DND-41 (cell line): ENCODE measurements at regions not wholly inside any gene's neighbourhood (a gene's known extent, or its start where the extent isn't known, plus 50 kb on each side); places are given as distances from the start of the nearest gene placed in this dataset.

Source experiments
- ATAC-seq: fragments of 200-7000 bp; cut with Tn5 transposase; 3 replicates; pipeline ENCODE4 v1.9.1; 2021; ENCODE audit warnings: low read depth; ENCODE audit not compliant: insufficient read depth
- DNase-seq: peaks from one replicate; pipeline ENCODE4 v3.0.0-alpha.2; 2020
- H2AFZ ChIP-seq: 2 replicates; pipeline ENCODE4 v1.6.0; 2012; ENCODE audit warnings: low read depth, low read length
- H3K27ac ChIP-seq: 2 replicates; pipeline ENCODE4 v1.5.1; 2012; ENCODE audit warnings: low read length, inconsistent platforms
- H3K27me3 ChIP-seq: fragments of 200-600 bp; sonication (generic); 2 replicates; pipeline ENCODE4 v1.6.0; 2012; ENCODE audit warnings: low read length, mild to moderate bottlenecking, inconsistent platforms; ENCODE audit not compliant: insufficient read depth, poor library complexity
- H3K36me3 ChIP-seq: 2 replicates; pipeline ENCODE4 v1.5.1; 2012; ENCODE audit warnings: low read length, inconsistent platforms; ENCODE audit not compliant: insufficient read depth
- H3K4me1 ChIP-seq: 2 replicates; pipeline ENCODE4 v1.5.1; 2012; ENCODE audit warnings: mild to moderate bottlenecking, low read length; ENCODE audit not compliant: insufficient read depth
- H3K4me2 ChIP-seq: 2 replicates; pipeline ENCODE4 v1.6.0; 2012; ENCODE audit warnings: mild to moderate bottlenecking, moderate library complexity, low read length, inconsistent platforms; ENCODE audit not compliant: insufficient read depth
- H3K4me3 ChIP-seq, 2 experiments: fragments of 200-600 bp in 1 of 2; shearing (Covaris generic) in 1 of 2; 2 replicates each; pipeline ENCODE4 v1.5.1; 2012 to 2016; ENCODE audit warnings: inconsistent platforms in 2 of 2, low read length in 2 of 2, mild to moderate bottlenecking in 2 of 2, low read depth in 1 of 2, moderate library complexity in 1 of 2
- H3K79me2 ChIP-seq: 2 replicates; pipeline ENCODE4 v1.6.0; 2012; ENCODE audit warnings: low read length, inconsistent platforms; ENCODE audit not compliant: insufficient read depth
- H3K9ac ChIP-seq: 2 replicates; pipeline ENCODE4 v1.6.0; 2012; ENCODE audit warnings: low read depth, mild to moderate bottlenecking, inconsistent platforms, low read length, moderate library complexity
- H3K9me3 ChIP-seq: 2 replicates; pipeline ENCODE4 v1.5.1; 2012; ENCODE audit warnings: low read length, moderate library complexity, mild to moderate bottlenecking, inconsistent platforms; ENCODE audit not compliant: insufficient read depth, severe bottlenecking
- H4K20me1 ChIP-seq: 2 replicates; pipeline ENCODE4 v1.6.0; 2012; ENCODE audit warnings: low read length; ENCODE audit not compliant: insufficient read depth
- CTCF ChIP-seq: IDR thresholded peaks from 2 replicates; pipeline ENCODE4 v1.5.1; 2012; ENCODE audit warnings: borderline replicate concordance, low read length, moderate library complexity, mild to moderate bottlenecking; ENCODE audit not compliant: poor library complexity, severe bottlenecking; ENCODE audit errors: extremely low read depth
- EZH2 ChIP-seq: IDR thresholded peaks from 3 replicates; pipeline ENCODE4 v1.6.1; 2012; ENCODE audit warnings: borderline replicate concordance, low read depth, mild to moderate bottlenecking, moderate library complexity, low read length, inconsistent platforms; ENCODE audit not compliant: severe bottlenecking

GRCh38 chr13:74675182-74675581, 541.0 kb upstream of the KLF12 start:
- H3K4me3 ChIP-seq, result no peak overlapping the region
- H2AFZ ChIP-seq, result no peak overlapping the region
- no peak overlapping the region for H3K9ac ChIP-seq
- no peak for TF ChIP-seq CTCF
- no peak for TF ChIP-seq EZH2
- H4K20me1 ChIP-seq, result no peaks in the 10 kb centered on the region
- no peaks in the 10 kb centered on the region for H3K79me2 ChIP-seq
- H3K4me2 ChIP-seq, result no peak overlapping the region
- no peaks in the 10 kb centered on the region for H3K36me3 ChIP-seq
- no peaks in the 10 kb centered on the region for H3K9me3 ChIP-seq
- peaks cover 4% of the 10 kb centered on the region for H3K27me3 ChIP-seq
- H3K4me1 ChIP-seq, result no peaks in the 10 kb centered on the region
- no peak for DNase-seq
- no peak overlapping the region for H3K27ac ChIP-seq
- ATAC-seq, result no peak

- no peak overlapping the region for H2AFZ ChIP-seq
- H4K20me1 ChIP-seq, result no peaks in the 10 kb centered on the region
- H3K9ac ChIP-seq, result no peak overlapping the region
- H3K36me3 ChIP-seq, result no peaks in the 10 kb centered on the region
- no peaks in the 10 kb centered on the region for H3K79me2 ChIP-seq
- no peaks in the 10 kb centered on the region for H3K4me1 ChIP-seq
- H3K4me3 ChIP-seq, result no peak overlapping the region
- DNase-seq, result no peak
- TF ChIP-seq EZH2 (no peak), CTCF (no peak)
- H3K27me3 ChIP-seq, result peaks cover 4% of the 10 kb centered on the region
- no peak for ATAC-seq
- H3K4me2 ChIP-seq, result no peak overlapping the region
- H3K27ac ChIP-seq, result no peak overlapping the region
- no peaks in the 10 kb centered on the region for H3K9me3 ChIP-seq
Observed at GRCh38 chr13:74674720-74675119, 540.5 kb upstream of the KLF12 start.

GRCh38 chr13:74669149-74669548, 534.9 kb upstream of the KLF12 start:
- no peak; the same call in 2 of the 3 replicates for ATAC-seq
- Histone ChIP-seq H3K9ac (no peak overlapping the region), H3K4me1 (no peaks in the 10 kb centered on the region), H4K20me1 (no peaks in the 10 kb centered on the region), H2AFZ (no peak overlapping the region), H3K27ac (no peak overlapping the region), H3K4me3 (no peak overlapping the region), H3K4me2 (no peak overlapping the region), H3K27me3 (no peaks in the 10 kb centered on the region), H3K36me3 (no peaks in the 10 kb centered on the region), H3K79me2 (no peaks in the 10 kb centered on the region), H3K9me3 (no peaks in the 10 kb centered on the region)
- TF ChIP-seq EZH2 (no peak), CTCF (no peak)
- DNase-seq, result no peak

- DNase-seq, result no peak
- no peak for ATAC-seq
- H3K27ac ChIP-seq, result no peak overlapping the region
- H3K36me3 ChIP-seq, result no peaks in the 10 kb centered on the region
- no peaks in the 10 kb centered on the region for H3K4me1 ChIP-seq
- no peaks in the 10 kb centered on the region for H3K79me2 ChIP-seq
- no peak overlapping the region for H2AFZ ChIP-seq
- no peak for TF ChIP-seq CTCF
- no peak for TF ChIP-seq EZH2
- H3K4me2 ChIP-seq, result no peak overlapping the region
- no peaks in the 10 kb centered on the region for H3K27me3 ChIP-seq
- no peaks in the 10 kb centered on the region for H3K9me3 ChIP-seq
- H4K20me1 ChIP-seq, result no peaks in the 10 kb centered on the region
- no peak overlapping the region for H3K4me3 ChIP-seq
- no peak overlapping the region for H3K9ac ChIP-seq
Observed at GRCh38 chr13:74667656-74668203, 533.5 kb upstream of the KLF12 start.
